Esophagus squamous epithelium (tissue), 5 donors: ENCODE measurements at regions not wholly inside any gene's neighbourhood (a gene's known extent, or its start where the extent isn't known, plus 50 kb on each side); places are given as distances from the start of the nearest gene placed in this dataset.

Experiments used
- DNase-seq: peaks from one replicate; lab custom pipeline; 2025; lab: John Stamatoyannopoulos, UW
- H3K27ac ChIP-seq, 4 donors: fragments of 200-600 bp; sonication (generic); one replicate each; pipeline ENCODE4 v1.5.1; 2016 to 2019; ENCODE audit warnings: mild to moderate bottlenecking in 1 of 4
- H3K27me3 ChIP-seq, 4 donors: fragments of 200-600 bp; sonication (generic); 1 replicate in 3 of 4; 2 replicates in 1 of 4; pipeline versions ENCODE4 v1.5.1 to v1.6.0; 2017 to 2021; ENCODE audit warnings: antibody characterized with exemption in 1 of 4
- H3K36me3 ChIP-seq, 3 donors: fragments of 200-600 bp; sonication (generic); one replicate each; pipeline ENCODE4 v1.5.1; 2016 to 2019
- H3K4me1 ChIP-seq, 3 donors: fragments of 200-600 bp; sonication (generic); one replicate each; pipeline ENCODE4 v1.5.1; 2017 to 2019
- H3K4me3 ChIP-seq, 4 donors: fragments of 200-600 bp; sonication (generic); 1 replicate in 3 of 4; 2 replicates in 1 of 4; pipeline ENCODE4 v1.5.1; 2016 to 2019; ENCODE audit warnings: mild to moderate bottlenecking in 2 of 4, moderate library complexity in 1 of 4
- H3K9me3 ChIP-seq, 3 donors: fragments of 200-600 bp; sonication (generic); one replicate each; pipeline ENCODE4 v1.5.1; 2016 to 2019
- POLR2A ChIP-seq, 4 donors: fragments of 450-650 bp; IDR thresholded peaks; one replicate each; pipeline ENCODE4 v1.6.1; 2017; ENCODE audit warnings: antibody characterized with exemption in 4 of 4, mild to moderate bottlenecking in 4 of 4, moderate library complexity in 3 of 4
- WGBS, 2 donors: methylation state at CpG; one replicate each; pipeline ENCODE4 v1.1.5; 2018; 5-methylcytosine and 5-hydroxymethylcytosine counted together
- intact Hi-C: fragments of 100-400 bp; cut with DNase I; formaldehyde crosslinking; loops from one replicate; pipeline ENCODE4 v1.15.0; 2022
- TF ChIP-seq, protein P1 (sequence below), 6 experiments: fragments of 450-650 bp in 4 of 6; fragments of 200-600 bp in 2 of 6; sonication (generic) in 2 of 6; IDR thresholded peaks; one replicate each; pipeline ENCODE4 v1.5.1; 2016 to 2019; ENCODE audit warnings: antibody characterized with exemption in 6 of 6, mild to moderate bottlenecking in 4 of 6, moderate library complexity in 4 of 6
- donor health status: DM: yes; HTN: yes; CAD: no.

DNA sequence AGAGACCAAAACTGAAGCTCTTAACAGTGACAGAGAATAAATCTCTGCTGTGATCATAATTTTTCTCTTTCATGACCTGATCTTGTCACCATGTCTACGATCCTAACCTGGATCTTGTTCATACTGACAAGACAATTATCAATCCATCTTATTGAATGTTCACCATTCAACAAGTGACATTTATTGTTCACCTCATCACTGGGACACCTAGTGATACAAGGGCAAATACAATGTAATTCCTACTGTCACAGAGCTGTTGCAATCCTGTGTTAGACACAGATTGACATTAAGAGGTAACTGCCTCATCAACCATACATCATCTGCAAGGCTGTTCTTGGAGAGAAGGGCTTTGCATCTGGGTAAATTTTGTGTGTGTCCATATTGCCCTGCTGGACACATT is 942.4 kb upstream of the PRR20A start:
- WGBS, 2 donors: 35 to 57% methylated on average over 1 of the region's 1 CpG
- Histone ChIP-seq H3K4me1 (no peaks in the 10 kb centered on the region), H3K36me3 (no peaks in the 10 kb centered on the region), H3K27me3 (no peaks in the 10 kb centered on the region), H3K27ac (no peak overlapping the region), H3K9me3 (no peaks in the 10 kb centered on the region), H3K4me3 (no peak overlapping the region)
- TF ChIP-seq POLR2A (IDR thresholded peaks at IDR 0.05): no peak
- TF ChIP-seq, protein P1, sequence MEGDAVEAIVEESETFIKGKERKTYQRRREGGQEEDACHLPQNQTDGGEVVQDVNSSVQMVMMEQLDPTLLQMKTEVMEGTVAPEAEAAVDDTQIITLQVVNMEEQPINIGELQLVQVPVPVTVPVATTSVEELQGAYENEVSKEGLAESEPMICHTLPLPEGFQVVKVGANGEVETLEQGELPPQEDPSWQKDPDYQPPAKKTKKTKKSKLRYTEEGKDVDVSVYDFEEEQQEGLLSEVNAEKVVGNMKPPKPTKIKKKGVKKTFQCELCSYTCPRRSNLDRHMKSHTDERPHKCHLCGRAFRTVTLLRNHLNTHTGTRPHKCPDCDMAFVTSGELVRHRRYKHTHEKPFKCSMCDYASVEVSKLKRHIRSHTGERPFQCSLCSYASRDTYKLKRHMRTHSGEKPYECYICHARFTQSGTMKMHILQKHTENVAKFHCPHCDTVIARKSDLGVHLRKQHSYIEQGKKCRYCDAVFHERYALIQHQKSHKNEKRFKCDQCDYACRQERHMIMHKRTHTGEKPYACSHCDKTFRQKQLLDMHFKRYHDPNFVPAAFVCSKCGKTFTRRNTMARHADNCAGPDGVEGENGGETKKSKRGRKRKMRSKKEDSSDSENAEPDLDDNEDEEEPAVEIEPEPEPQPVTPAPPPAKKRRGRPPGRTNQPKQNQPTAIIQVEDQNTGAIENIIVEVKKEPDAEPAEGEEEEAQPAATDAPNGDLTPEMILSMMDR (IDR thresholded peaks at IDR 0.05): no peak
- DNase-seq: no peak
- intact Hi-C loops: no loop called here

DNA sequence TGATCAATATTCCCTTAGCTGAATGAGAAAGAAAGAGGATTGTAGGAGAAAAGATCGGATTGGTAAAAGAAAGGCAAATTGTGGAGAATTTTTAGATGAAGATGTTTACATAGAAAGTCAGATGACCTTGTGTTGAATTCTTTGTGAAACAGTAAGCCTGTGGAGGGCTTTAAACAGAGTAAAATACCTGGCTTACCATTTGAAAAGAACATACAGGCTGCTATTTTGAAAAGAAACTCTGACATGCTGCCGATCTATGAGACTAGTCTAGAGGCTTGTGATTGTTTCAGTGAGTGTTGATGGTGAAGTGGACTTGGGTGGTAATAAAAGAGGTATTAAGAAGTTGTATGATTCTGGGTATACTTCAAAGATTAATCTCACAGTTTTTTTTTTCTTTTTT is 938.9 kb upstream of the PRR20A start:
- DNase-seq: no peak
- no peak for TF ChIP-seq POLR2A (IDR thresholded peaks at IDR 0.05)
- TF ChIP-seq, protein P1 (IDR thresholded peaks at IDR 0.05): no peak
- Histone ChIP-seq H3K9me3 (no peaks in the 10 kb centered on the region), H3K36me3 (no peaks in the 10 kb centered on the region), H3K4me3 (no peak overlapping the region), H3K4me1 (no peaks in the 10 kb centered on the region), H3K27ac (no peak overlapping the region), H3K27me3 (no peaks in the 10 kb centered on the region)
- intact Hi-C loops: no loop called here
- 43 to 44% methylated on average over 2 of the region's 2 CpGs for WGBS, 2 donors

DNA sequence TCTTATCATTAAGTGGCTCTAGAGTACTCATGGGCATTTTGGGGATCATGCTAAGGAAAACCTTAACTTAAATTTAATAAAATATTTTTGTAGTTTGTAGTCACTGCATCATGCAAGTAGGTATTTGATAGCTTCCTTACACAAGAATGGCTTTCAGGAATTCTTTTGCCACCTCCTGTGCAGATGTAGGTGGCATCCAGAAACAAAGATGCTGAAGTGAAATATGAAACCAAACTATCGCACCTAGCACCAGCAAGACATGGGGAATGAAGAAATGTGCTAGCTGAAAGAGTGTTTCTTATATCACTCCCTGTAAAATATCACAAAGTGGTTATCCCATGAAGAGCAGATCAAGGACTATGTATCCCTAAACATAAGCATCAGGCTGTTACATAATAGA is 924.5 kb upstream of the PRR20A start:
- intact Hi-C loops: no loop called here
- 73 to 80% methylated on average over 1 of the region's 1 CpG for WGBS, 2 donors

DNA sequence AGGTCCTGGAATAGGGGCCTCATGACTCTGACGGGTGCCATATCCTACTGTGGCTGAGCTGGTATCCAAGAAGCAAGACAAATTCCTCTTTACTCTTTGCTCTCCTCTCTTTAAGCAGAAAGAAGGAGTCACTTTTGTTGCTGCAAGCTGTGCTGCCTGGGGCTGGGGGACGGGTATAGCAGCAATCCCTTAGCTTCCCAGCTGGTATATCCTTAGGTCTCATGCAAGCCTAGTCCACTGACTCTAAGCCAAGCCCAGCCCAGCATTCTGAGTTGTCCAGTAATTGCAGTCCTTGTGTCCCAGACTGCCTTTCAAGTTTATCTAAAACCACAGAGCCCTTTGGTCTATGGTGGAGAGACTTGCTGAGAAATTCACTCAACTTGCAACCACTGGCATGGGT is 893.0 kb upstream of the PRR20A start:
- 44 to 83% methylated on average over 1 to 2 of the region's 2 CpGs for WGBS, 2 donors
- intact Hi-C loops: no loop called here
- Histone ChIP-seq H3K27ac (no peak overlapping the region), H3K4me3 (no peak overlapping the region), H3K4me1 (no peaks in the 10 kb centered on the region), H3K27me3 (no peaks in the 10 kb centered on the region), H3K36me3 (no peaks in the 10 kb centered on the region), H3K9me3 (peaks cover 0 to 7% (median 0%) of the 10 kb centered on the region in 3 donors)
- DNase-seq: no peak
- TF ChIP-seq, protein P1 (IDR thresholded peaks at IDR 0.05): no peak
- TF ChIP-seq POLR2A (IDR thresholded peaks at IDR 0.05): no peak

More for the DNA sequence above, 924.5 kb upstream of the PRR20A start:
- Histone ChIP-seq H3K36me3 (no peaks in the 10 kb centered on the region), H3K4me1 (no peaks in the 10 kb centered on the region), H3K9me3 (no peaks in the 10 kb centered on the region), H3K4me3 (no peak overlapping the region), H3K27me3 (no peaks in the 10 kb centered on the region), H3K27ac (no peak overlapping the region)
- no peak for TF ChIP-seq POLR2A (IDR thresholded peaks at IDR 0.05)
- TF ChIP-seq, protein P1 (IDR thresholded peaks at IDR 0.05): no peak
- DNase-seq: no peak

DNA sequence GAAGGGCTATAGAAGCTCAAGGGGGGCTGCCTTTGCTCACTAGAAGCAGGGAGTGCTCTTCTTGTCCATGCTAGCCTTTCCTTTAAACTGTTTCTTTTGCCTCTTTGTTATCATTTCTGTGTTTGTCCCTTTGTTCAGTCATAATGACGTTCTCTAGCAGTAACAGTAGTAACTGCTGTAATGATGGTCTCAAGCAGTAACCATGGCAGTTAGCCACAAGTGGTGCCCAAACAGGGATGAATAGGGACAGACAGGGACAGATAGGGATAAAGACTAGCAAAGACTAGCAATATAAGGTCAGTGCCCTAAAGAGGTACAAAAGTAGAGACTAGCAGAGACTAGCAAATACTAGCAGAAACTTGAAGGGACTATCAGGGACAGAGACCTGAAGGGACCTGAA is 869.0 kb upstream of the PRR20A start:
- Histone ChIP-seq H3K27me3 (no peaks in the 10 kb centered on the region), H3K4me1 (no peaks in the 10 kb centered on the region), H3K36me3 (no peaks in the 10 kb centered on the region), H3K4me3 (no peak overlapping the region), H3K27ac (no peak overlapping the region), H3K9me3 (no peaks in the 10 kb centered on the region)
- TF ChIP-seq, protein P1 (IDR thresholded peaks at IDR 0.05): no peak
- no peak for TF ChIP-seq POLR2A (IDR thresholded peaks at IDR 0.05)
- intact Hi-C loops: no loop called here
- 56 to 60% methylated on average over 1 of the region's 1 CpG for WGBS, 2 donors
- no peak for DNase-seq
